GM12865 (cell line): ENCODE measurements at regions not wholly inside any gene's neighbourhood (a gene's known extent, or its start where the extent isn't known, plus 50 kb on each side); places are given as distances from the start of the nearest gene placed in this dataset.

Source experiments
- DNase-seq: peaks from one replicate; pipeline ENCODE4 v3.0.0; 2010; ENCODE audit warnings: low read depth
- H3K4me3 ChIP-seq: 2 replicates; pipeline ENCODE4 v1.5.1; 2011; ENCODE audit warnings: mild to moderate bottlenecking, low read depth, low read length, control low read depth
- TF ChIP-seq, protein P1 (sequence below): IDR thresholded peaks from 2 replicates; pipeline ENCODE4 v1.5.1; 2011; ENCODE audit warnings: low read length, control low read depth, low read depth, inconsistent platforms; ENCODE audit not compliant: insufficient read depth; ENCODE audit errors: missing control alignments

DNA sequence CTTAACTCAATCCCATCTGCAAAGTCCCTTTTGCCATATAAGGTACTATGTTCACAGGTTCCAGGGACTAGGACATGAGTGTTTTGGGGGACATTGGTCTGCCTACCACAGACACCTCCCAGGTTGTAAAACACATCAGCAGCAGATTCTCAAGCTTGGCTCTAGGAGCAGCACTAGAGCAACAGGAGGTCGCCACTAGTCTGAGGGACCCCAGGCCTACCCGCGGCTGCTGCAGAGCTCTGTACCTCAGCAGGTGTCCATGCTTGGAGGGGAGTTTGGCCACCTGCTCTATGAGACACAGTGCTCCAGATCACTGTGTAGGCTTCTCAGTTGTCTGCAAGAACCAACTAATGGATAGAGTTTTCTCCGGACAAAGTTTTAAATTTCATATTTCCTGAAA is 262.2 kb upstream of the ARRDC3 start:
- TF ChIP-seq, protein P1, sequence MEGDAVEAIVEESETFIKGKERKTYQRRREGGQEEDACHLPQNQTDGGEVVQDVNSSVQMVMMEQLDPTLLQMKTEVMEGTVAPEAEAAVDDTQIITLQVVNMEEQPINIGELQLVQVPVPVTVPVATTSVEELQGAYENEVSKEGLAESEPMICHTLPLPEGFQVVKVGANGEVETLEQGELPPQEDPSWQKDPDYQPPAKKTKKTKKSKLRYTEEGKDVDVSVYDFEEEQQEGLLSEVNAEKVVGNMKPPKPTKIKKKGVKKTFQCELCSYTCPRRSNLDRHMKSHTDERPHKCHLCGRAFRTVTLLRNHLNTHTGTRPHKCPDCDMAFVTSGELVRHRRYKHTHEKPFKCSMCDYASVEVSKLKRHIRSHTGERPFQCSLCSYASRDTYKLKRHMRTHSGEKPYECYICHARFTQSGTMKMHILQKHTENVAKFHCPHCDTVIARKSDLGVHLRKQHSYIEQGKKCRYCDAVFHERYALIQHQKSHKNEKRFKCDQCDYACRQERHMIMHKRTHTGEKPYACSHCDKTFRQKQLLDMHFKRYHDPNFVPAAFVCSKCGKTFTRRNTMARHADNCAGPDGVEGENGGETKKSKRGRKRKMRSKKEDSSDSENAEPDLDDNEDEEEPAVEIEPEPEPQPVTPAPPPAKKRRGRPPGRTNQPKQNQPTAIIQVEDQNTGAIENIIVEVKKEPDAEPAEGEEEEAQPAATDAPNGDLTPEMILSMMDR = no peak
- DNase-seq = no peak
- H3K4me3 ChIP-seq = no peak overlapping the region

DNA sequence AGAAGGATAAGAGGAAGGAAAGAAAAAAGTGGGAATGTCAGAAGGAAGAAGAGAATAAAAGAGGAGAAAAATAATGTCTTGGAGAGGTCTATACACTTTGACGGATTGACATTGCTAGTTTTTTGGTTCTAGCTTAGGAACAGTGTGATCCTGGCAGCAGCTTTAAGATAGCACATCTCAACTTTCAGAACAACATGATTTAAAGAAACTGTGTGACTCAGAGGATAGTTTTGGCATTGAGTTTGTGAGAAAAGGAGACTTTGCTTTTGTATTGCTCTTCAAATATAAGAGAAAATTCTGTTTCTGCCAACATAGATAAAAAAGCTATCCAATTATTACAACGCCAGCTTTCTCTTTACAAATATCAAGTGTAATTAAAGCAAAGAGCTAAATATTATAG is 260.7 kb upstream of the ARRDC3 start:
- no peak overlapping the region for H3K4me3 ChIP-seq
- TF ChIP-seq, protein P1 = no peak
- no peak for DNase-seq

DNA sequence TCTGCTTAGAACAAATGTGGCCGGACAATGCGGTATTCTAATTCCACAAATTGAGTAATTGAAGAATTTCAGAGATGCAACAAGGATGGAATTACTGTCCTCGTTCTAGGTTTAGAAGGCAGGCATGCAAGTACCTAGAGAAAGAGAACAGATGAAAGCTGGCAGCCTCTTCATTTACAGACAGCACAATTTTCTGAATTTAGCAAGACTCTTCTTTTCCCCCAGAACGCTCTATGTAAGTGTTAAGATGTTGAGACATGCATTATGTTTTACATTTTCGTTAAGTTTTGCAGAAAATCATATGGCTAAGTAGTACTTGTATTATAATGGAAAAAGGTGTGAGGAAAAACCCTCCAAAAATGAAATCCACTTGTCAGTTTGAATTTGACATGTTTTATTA is 259.5 kb upstream of the ARRDC3 start:
- no peak overlapping the region for H3K4me3 ChIP-seq
- DNase-seq = no peak
- TF ChIP-seq, protein P1 = no peak

DNA sequence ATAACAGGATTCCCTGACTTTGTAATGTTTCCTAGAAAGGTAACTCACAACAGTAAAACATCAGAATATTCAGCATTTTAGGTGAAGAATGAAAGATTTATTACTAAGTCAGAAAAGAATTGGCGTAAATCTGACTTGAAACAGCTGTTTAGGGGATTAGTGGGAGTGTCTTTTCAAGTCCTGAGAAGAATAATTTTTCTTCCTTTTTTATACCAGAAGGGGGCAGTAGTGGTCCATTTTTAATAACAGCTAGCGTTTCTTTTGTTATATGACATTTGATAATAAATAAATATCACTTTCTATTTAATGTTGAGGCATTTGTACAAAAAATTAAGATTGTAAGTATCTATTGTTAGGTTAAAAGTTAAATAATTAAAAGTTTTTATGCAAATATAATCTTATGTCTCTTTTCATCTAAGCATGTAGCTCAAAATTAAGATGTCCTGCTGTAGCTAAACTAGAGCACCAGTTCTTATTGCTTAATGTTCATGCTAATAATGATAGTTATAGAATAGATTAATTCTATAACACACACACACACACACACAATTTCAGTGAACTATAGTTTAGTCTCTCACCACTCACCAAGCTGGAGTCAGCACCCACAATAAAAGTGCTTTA is 258.7 kb upstream of the ARRDC3 start:
- DNase-seq = peak; percentile 44
- H3K4me3 ChIP-seq = no peak overlapping the region
- TF ChIP-seq, protein P1 = peak; percentile 47

DNA sequence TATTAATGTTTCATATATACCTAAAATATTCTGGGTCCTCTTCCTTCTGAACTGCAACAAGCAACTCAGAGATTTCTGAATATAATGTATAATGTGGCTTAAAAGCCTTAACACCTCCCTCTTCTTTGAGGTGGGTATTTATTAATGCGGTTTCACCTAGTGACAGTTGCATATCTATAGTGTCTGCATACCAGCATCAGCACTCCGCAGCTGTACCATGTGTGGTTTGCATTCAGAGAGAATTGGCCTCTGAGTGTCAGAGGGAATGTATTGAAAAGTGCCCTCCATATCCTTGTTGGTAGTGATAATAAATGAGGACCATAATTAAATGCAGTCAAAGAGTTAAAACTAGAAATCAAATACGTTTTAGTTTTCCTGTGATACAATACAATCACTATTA is 256.6 kb upstream of the ARRDC3 start:
- TF ChIP-seq, protein P1 = no peak
- no peak for DNase-seq
- H3K4me3 ChIP-seq = no peak overlapping the region

DNA sequence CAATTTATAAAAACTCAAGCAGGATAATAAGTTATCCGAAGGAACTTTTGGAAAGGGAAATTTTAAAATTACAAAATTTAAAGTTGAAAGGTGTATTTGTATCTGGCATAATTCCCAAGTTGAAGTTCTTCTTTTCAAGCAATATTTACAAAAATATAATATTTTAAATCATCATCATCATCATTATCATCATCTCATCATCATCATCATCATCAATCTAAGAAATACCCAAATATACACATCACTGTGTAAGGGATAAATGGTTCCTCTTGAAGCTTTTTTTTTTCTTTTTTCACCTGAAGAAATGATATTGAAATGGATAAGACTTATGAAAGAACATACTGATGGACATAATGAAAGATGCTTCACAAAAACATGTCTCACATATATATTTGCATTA is 254.9 kb upstream of the ARRDC3 start:
- DNase-seq = no peak
- H3K4me3 ChIP-seq = no peak overlapping the region
- TF ChIP-seq, protein P1 = no peak
